BE2C (cell line): ENCODE measurements at regions not wholly inside any gene's neighbourhood (a gene's known extent, or its start where the extent isn't known, plus 50 kb on each side); places are given as distances from the start of the nearest gene placed in this dataset.

Experiments
- DNase-seq: peaks from one replicate; pipeline ENCODE4 v3.0.0-alpha.2; 2020
- H3K27me3 ChIP-seq: fragments of 250-450 bp; sonication (Bioruptor Pico); 2 replicates; pipeline ENCODE4 v1.5.1; 2020; ENCODE audit warnings: mild to moderate bottlenecking
- H3K36me3 ChIP-seq: fragments of 250-450 bp; sonication (Bioruptor Pico); 2 replicates; pipeline ENCODE4 v1.5.1; 2020; ENCODE audit warnings: mild to moderate bottlenecking
- H3K4me1 ChIP-seq: fragments of 250-450 bp; sonication (Bioruptor Pico); 2 replicates; pipeline ENCODE4 v1.5.1; 2020
- H3K4me3 ChIP-seq: 2 replicates; pipeline ENCODE4 v1.5.1; 2011; ENCODE audit warnings: low read depth, low read length
- H3K9me3 ChIP-seq: fragments of 250-450 bp; sonication (Bioruptor Pico); 2 replicates; pipeline ENCODE4 v1.5.1; 2020
- CTCF ChIP-seq: IDR thresholded peaks from 2 replicates; pipeline ENCODE4 v1.5.1; 2012; ENCODE audit warnings: mild to moderate bottlenecking, low read depth, low read length

- DNase-seq = no peak
- TF ChIP-seq CTCF = no peak
Observed at GRCh38 chr6:43851204-43851865, 81.3 kb downstream of the VEGFA start.

DNA sequence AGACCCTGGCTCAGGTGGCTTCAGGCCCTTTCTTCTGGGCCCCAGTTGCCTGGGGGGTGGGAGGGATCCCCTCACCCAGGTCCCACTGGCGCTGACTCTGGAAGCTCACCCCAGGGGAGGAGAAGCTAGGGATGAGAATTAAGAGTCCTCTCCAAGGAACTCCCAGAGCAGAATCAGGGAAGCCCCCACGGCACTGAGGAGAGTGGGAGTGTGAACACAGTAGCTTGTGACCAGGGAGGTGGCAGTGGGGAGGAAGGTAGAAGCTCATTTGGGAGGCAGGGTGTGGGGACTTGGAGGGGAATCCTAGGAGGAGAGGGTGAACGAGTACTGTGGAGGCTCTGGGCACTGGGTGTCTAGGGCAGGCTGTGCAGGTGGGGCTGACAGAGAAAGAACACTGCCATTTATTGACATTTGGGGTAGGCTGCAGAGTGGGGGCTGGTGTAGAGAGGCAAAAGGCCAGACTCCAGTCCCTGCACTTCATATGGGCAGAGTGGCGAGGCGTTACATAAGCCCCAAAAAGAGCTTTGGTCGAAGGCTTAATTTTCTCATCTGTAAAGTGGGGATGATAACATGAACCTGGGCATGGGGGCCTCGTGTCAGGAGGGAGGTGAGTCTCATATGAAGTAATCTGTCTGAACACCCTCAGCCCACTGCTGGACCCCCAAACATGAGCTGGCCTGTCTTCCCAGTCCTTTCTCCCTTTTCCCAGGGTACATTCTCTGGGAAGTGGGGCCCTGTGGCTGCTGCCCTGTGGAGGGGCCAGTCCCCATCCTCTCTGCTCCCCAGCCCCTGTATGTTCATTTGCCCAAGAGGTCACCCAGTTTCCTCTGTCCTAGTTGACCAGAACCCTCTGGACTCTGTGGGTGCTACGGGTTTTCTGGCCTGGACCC, 80.5 kb downstream of the VEGFA start:
- Histone ChIP-seq H3K4me1 (no peaks in the 10 kb centered on the region; the same call in 1 of the 2 replicates), H3K36me3 (no peaks in the 10 kb centered on the region), H3K9me3 (no peaks in the 10 kb centered on the region), H3K27me3 (no peaks in the 10 kb centered on the region), H3K4me3 (no peak overlapping the region)
- DNase-seq = no peak
- TF ChIP-seq CTCF = no peak

More at GRCh38 chr6:43851204-43851865, 81.3 kb downstream of the VEGFA start:
- no peak overlapping the region for H3K4me3 ChIP-seq
- H3K27me3 ChIP-seq = no peaks in the 10 kb centered on the region
- no peaks in the 10 kb centered on the region for H3K36me3 ChIP-seq
- peaks cover 4% of the 10 kb centered on the region for H3K4me1 ChIP-seq
- no peaks in the 10 kb centered on the region for H3K9me3 ChIP-seq

DNA sequence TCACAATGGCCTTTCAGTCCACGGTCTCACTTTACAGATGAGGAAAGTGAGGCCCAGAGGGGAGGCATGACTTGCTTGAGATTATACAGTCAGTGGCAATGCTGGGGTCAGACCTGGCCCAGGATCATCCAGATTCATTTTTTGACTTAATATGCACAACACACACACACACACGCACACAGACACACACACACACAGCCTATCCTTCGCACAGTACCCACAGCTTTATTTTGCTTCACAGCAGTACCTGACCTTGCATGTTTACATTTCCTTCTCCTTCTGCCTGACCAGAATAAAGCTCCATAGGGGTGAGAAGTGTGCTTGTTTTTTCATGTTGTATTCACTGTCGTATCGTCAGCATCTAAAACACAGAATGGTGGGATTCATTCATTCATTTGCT, 79.8 kb downstream of the VEGFA start:
- H3K27me3 ChIP-seq = no peaks in the 10 kb centered on the region
- no peaks in the 10 kb centered on the region for H3K36me3 ChIP-seq
- no peak overlapping the region for H3K4me3 ChIP-seq
- no peaks in the 10 kb centered on the region for H3K4me1 ChIP-seq
- H3K9me3 ChIP-seq = no peaks in the 10 kb centered on the region
- DNase-seq = no peak
- no peak for TF ChIP-seq CTCF

GRCh38 chr6:43848671-43849391, 78.8 kb downstream of the VEGFA start:
- no peak for DNase-seq
- no peaks in the 10 kb centered on the region for H3K9me3 ChIP-seq
- no peaks in the 10 kb centered on the region for H3K36me3 ChIP-seq
- H3K4me1 ChIP-seq = no peaks in the 10 kb centered on the region
- no peak for TF ChIP-seq CTCF
- no peaks in the 10 kb centered on the region for H3K27me3 ChIP-seq
- no peak overlapping the region for H3K4me3 ChIP-seq

GRCh38 chr6:43847741-43848630, 78.0 kb downstream of the VEGFA start:
- Histone ChIP-seq H3K4me3 (no peak overlapping the region), H3K27me3 (no peaks in the 10 kb centered on the region), H3K36me3 (no peaks in the 10 kb centered on the region), H3K4me1 (no peaks in the 10 kb centered on the region), H3K9me3 (no peaks in the 10 kb centered on the region)
- no peak for DNase-seq
- no peak for TF ChIP-seq CTCF
